Neuronal stem cell (in vitro differentiated cells): ENCODE measurements at regions not wholly inside any gene's neighbourhood (a gene's known extent, or its start where the extent isn't known, plus 50 kb on each side); places are given as distances from the start of the nearest gene placed in this dataset.
"Not testable (repeated sequence)": the region's sequence is repeated elsewhere in the genome, so short reads cannot be mapped to it uniquely, and the experiment has no call there.

Experiments used
- DNase-seq: peaks from one replicate; pipeline ENCODE4 v3.0.0-alpha.2; 2013; ENCODE audit warnings: low spot score
- H2AFZ ChIP-seq: one replicate; pipeline ENCODE4 v1.6.1; 2013; ENCODE audit warnings: mild to moderate bottlenecking, low read length, inconsistent platforms
- H2AK5ac ChIP-seq: 2 replicates; pipeline ENCODE4 v1.6.1; 2013; ENCODE audit warnings: low read depth, mild to moderate bottlenecking, inconsistent platforms, low read length, moderate library complexity, mixed read lengths
- H2BK120ac ChIP-seq: 2 replicates; pipeline ENCODE4 v1.6.1; 2013; ENCODE audit warnings: low read depth, mild to moderate bottlenecking, inconsistent platforms, low read length, moderate library complexity, mixed read lengths
- H2BK12ac ChIP-seq: one replicate; pipeline ENCODE4 v1.6.1; 2013; ENCODE audit warnings: low read length, inconsistent platforms
- H2BK15ac ChIP-seq: 2 replicates; pipeline ENCODE4 v1.6.1; 2013; ENCODE audit warnings: mild to moderate bottlenecking, low read length, inconsistent platforms, mixed read lengths
- H2BK5ac ChIP-seq: one replicate; pipeline ENCODE4 v1.6.1; 2013; ENCODE audit warnings: inconsistent platforms, mild to moderate bottlenecking, low read length, moderate library complexity
- H3K14ac ChIP-seq: one replicate; pipeline ENCODE4 v1.6.1; 2013; ENCODE audit warnings: low read length, inconsistent platforms
- H3K18ac ChIP-seq: 2 replicates; pipeline ENCODE4 v1.6.1; 2013; ENCODE audit warnings: low read length, inconsistent platforms
- H3K23ac ChIP-seq: 2 replicates; pipeline ENCODE4 v1.6.1; 2013; ENCODE audit warnings: low read depth, mild to moderate bottlenecking, mixed read lengths, low read length, inconsistent platforms; ENCODE audit not compliant: poor library complexity
- H3K27ac ChIP-seq: replicated peaks from 3 replicates; pipeline ENCODE4 v1.5.1; 2013; ENCODE audit warnings: low read length, inconsistent platforms
- H3K27me3 ChIP-seq, 3 experiments: 2 replicates each; pipeline ENCODE4 v1.6.1; 2013; ENCODE audit warnings: low read length in 3 of 3, mild to moderate bottlenecking in 2 of 3, inconsistent platforms in 1 of 3, low read depth in 1 of 3, mixed read lengths in 1 of 3, moderate library complexity in 1 of 3; ENCODE audit not compliant: control insufficient read depth in 3 of 3, insufficient read depth in 3 of 3
- H3K36me3 ChIP-seq, 2 donors: replicated peaks in 1 of 2; 2 replicates each; pipeline ENCODE4 v1.6.1; 2013; ENCODE audit warnings: low read length in 2 of 2; ENCODE audit not compliant: control insufficient read depth in 2 of 2, insufficient read depth in 2 of 2
- H3K4ac ChIP-seq: 2 replicates; pipeline ENCODE4 v1.6.1; 2013; ENCODE audit warnings: inconsistent platforms, mild to moderate bottlenecking, low read length, moderate library complexity
- H3K4me1 ChIP-seq, 2 donors: 1 replicate in 1 of 2; 2 replicates in 1 of 2; pipeline ENCODE4 v1.6.1; 2013; ENCODE audit warnings: low read length in 2 of 2, low read depth in 1 of 2; ENCODE audit not compliant: control insufficient read depth in 2 of 2, insufficient read depth in 1 of 2
- H3K4me2 ChIP-seq: one replicate; pipeline ENCODE4 v1.6.1; 2013; ENCODE audit warnings: mild to moderate bottlenecking, low read length, inconsistent platforms; ENCODE audit not compliant: insufficient read depth, poor library complexity, severe bottlenecking
- H3K4me3 ChIP-seq, 2 donors: 2 replicates each; pipeline ENCODE4 v1.5.1; 2013; ENCODE audit warnings: low read length in 2 of 2, mild to moderate bottlenecking in 2 of 2, inconsistent platforms in 1 of 2, moderate library complexity in 1 of 2
- H3K79me1 ChIP-seq: one replicate; pipeline ENCODE4 v1.6.1; 2013; ENCODE audit warnings: low read depth, mild to moderate bottlenecking, inconsistent platforms, low read length, moderate library complexity
- H3K9ac ChIP-seq: one replicate; pipeline ENCODE4 v1.6.1; 2013; ENCODE audit warnings: mild to moderate bottlenecking, low read depth, low read length, inconsistent platforms; ENCODE audit not compliant: poor library complexity
- H3K9me3 ChIP-seq, 2 donors: replicated peaks in 1 of 2; 2 replicates each; pipeline versions ENCODE3 to v1.6.1; 2013; ENCODE audit warnings: low read length in 2 of 2, mild to moderate bottlenecking in 2 of 2, inconsistent platforms in 1 of 2, low read depth in 1 of 2, mixed read lengths in 1 of 2, moderate library complexity in 1 of 2; ENCODE audit not compliant: control insufficient read depth in 2 of 2, insufficient read depth in 1 of 2
- H4K8ac ChIP-seq: one replicate; pipeline ENCODE4 v1.6.1; 2013; ENCODE audit warnings: low read depth, mild to moderate bottlenecking, inconsistent platforms, low read length, moderate library complexity
- H4K91ac ChIP-seq: one replicate; pipeline ENCODE4 v1.6.1; 2013; ENCODE audit warnings: low read length, low read depth, mild to moderate bottlenecking, inconsistent platforms; ENCODE audit not compliant: poor library complexity
- WGBS, 2 donors: extraction: QIAGEN DNeasy Blood & Tissue Kit; methylation state at CpG; one replicate each; pipeline ENCODE4 v1.1.7; 2013; ENCODE audit warnings: missing lambda C conversion rate in 2 of 2, mixed read lengths in 1 of 2; ENCODE audit not compliant: insufficient read length in 2 of 2, insufficient replicate concordance in 1 of 2; ENCODE audit errors: extremely low coverage in 2 of 2; 5-methylcytosine and 5-hydroxymethylcytosine counted together

DNA sequence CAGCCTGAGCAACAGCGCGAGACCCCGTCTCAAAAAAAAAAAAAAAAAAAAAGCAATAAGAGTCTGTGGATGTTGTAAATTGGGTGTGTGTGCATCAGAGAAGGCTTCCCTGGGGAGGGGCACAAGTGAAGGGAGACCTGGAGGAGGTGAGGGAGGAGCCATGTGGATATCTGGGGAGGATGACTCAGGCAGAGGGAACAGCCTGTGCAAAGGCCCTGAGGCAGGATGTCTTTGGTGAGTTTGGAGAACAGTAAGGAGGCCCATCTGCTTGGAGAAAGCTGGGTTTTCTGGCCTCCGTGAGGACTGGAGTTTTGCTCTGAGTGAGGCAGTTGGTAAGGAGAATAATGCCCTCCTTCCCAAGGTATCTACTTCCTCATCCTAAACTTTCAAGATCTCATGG, 81.9 kb upstream of the ADGRL1 start:
- H3K27me3 ChIP-seq = not testable (repeated sequence)

DNA sequence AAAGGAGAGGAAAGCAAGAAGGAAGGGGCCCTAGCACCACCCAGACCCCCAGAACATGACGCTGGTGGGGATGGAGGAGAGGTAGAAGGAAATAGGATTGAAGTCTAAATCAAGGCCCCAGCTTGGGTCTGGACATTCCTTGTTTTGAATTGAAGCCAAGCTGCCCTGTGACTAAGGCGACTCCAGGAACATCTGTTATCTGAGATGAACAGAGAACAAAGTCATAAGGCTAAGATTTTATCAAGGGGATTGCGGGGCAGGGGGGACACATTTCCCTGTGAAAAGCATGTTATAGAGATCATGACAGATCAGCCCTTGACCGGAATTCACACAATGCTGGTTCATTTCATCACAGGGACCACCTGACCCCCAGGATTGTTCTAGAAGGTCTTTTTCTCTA, 80.6 kb upstream of the ADGRL1 start:
- not testable (repeated sequence) for H2BK15ac ChIP-seq, H3K4me3 ChIP-seq, H2BK12ac ChIP-seq, H2AFZ ChIP-seq, H2BK120ac ChIP-seq, H4K91ac ChIP-seq, H4K8ac ChIP-seq, H2BK5ac ChIP-seq, H3K4me1 ChIP-seq, H3K9ac ChIP-seq, H3K27me3 ChIP-seq, H2AK5ac ChIP-seq, H3K18ac ChIP-seq, DNase-seq, H3K4me2 ChIP-seq, H3K9me3 ChIP-seq, H3K27ac ChIP-seq, H3K14ac ChIP-seq, H3K79me1 ChIP-seq, H3K36me3 ChIP-seq, H3K23ac ChIP-seq, H3K4ac ChIP-seq
- no CpG with 5 or more reads among the region's 4 CpGs for WGBS, 2 donors

More for the DNA sequence above, 81.9 kb upstream of the ADGRL1 start:
- H3K4me3 ChIP-seq, H4K91ac ChIP-seq, H3K23ac ChIP-seq, H2BK120ac ChIP-seq, H3K4ac ChIP-seq, H4K8ac ChIP-seq, H2AFZ ChIP-seq, H3K18ac ChIP-seq, H3K27ac ChIP-seq, H3K4me1 ChIP-seq, H3K9me3 ChIP-seq, H3K4me2 ChIP-seq, H3K79me1 ChIP-seq, H2AK5ac ChIP-seq, DNase-seq, H3K36me3 ChIP-seq, H2BK12ac ChIP-seq, H2BK15ac ChIP-seq, H2BK5ac ChIP-seq, H3K14ac ChIP-seq, H3K9ac ChIP-seq: not testable (repeated sequence)
- no CpG with 5 or more reads among the region's 4 CpGs for WGBS, 2 donors

DNA sequence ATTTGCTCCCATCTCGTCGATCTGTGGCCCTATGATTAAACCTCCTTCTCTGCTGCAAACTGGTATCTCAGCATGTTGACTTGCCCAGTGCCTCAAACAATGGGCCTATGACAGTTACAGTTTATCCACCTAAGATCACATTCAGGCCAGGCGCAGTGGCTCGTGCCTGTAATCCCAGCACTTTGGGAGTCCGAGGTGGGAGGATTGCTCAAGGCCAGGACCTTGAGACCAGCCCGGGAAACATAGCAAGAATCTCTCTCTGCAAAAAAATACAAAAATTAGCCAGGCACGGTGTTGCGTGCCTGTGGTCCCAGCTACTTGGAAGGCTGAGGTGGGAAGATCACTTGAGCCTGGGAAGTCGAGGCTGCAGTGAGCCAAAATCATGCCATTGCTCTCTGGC, 79.8 kb upstream of the ADGRL1 start:
- H4K8ac ChIP-seq, H3K9ac ChIP-seq, H2AFZ ChIP-seq, H3K14ac ChIP-seq, H2BK120ac ChIP-seq, H3K36me3 ChIP-seq, H3K27me3 ChIP-seq, H2BK12ac ChIP-seq, H3K9me3 ChIP-seq, H3K27ac ChIP-seq, H2BK5ac ChIP-seq, H3K4me1 ChIP-seq, H3K23ac ChIP-seq, H3K79me1 ChIP-seq, H4K91ac ChIP-seq, H2BK15ac ChIP-seq, H3K4ac ChIP-seq, H3K18ac ChIP-seq, H3K4me2 ChIP-seq, H2AK5ac ChIP-seq, DNase-seq, H3K4me3 ChIP-seq: not testable (repeated sequence)
- no CpG with 5 or more reads among the region's 9 CpGs for WGBS, 2 donors

DNA sequence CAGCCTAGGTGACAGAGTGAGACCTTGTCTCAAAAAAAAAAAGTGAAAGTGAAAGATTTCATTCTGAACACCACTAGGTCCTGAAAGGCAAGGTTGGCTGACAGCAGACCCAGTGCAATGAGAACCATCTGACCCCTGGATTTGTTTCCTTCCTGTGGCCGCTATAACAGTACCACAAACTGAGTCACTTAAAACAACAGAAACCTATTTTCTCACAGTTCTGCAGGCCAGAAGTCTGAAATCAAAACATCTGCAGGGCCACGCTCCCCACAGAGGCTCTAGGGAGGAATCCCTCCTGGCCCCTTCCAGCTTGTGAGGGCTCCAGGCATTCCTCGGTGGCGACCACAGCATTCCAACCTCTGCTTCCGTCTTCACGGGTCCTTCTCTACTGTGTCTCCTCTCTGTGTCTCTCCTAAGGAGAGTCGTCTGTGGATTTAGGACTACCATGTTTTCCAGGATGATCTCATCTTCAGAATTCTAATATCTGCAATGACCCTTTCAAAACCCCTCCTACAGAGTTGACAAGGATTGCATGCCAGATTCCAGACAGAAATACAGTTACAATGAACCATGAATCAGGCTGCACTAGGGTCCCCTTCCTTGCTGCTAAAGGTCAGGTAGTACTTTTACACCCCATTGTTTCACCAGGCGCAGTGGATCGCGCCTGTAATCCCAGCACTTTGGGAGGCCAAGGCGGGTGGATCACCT, 78.0 kb upstream of the ADGRL1 start:
- H3K9ac ChIP-seq, H3K23ac ChIP-seq, H3K4me1 ChIP-seq, H3K4ac ChIP-seq, H3K14ac ChIP-seq, H3K18ac ChIP-seq, H2BK120ac ChIP-seq, H3K36me3 ChIP-seq, H3K4me2 ChIP-seq, H2BK12ac ChIP-seq, H3K9me3 ChIP-seq, H2BK5ac ChIP-seq, H3K79me1 ChIP-seq, H2BK15ac ChIP-seq, H3K27me3 ChIP-seq, H3K4me3 ChIP-seq, DNase-seq, H4K91ac ChIP-seq, H2AK5ac ChIP-seq, H4K8ac ChIP-seq: not testable (repeated sequence)
- peak overlapping the region; percentile 51 for H3K27ac ChIP-seq
- no CpG with 5 or more reads among the region's 11 CpGs for WGBS, 2 donors
- H2AFZ ChIP-seq = peak overlapping the region; percentile 73
